IPS-18a (cell line): ENCODE measurements at regions not wholly inside any gene's neighbourhood (a gene's known extent, or its start where the extent isn't known, plus 50 kb on each side); places are given as distances from the start of the nearest gene placed in this dataset.

ENCODE experiments used
- H3K27ac ChIP-seq: one replicate; pipeline ENCODE4 v1.5.1; 2013; ENCODE audit warnings: low read length
- H3K27me3 ChIP-seq: one replicate; pipeline ENCODE4 v1.6.1; 2013; ENCODE audit warnings: mild to moderate bottlenecking, low read length; ENCODE audit not compliant: control insufficient read depth, insufficient read depth
- H3K36me3 ChIP-seq: one replicate; pipeline ENCODE4 v1.6.1; 2013; ENCODE audit warnings: low read depth, low read length; ENCODE audit not compliant: control insufficient read depth
- H3K4me1 ChIP-seq: one replicate; pipeline ENCODE4 v1.6.1; 2013; ENCODE audit warnings: low read depth, low read length; ENCODE audit not compliant: control insufficient read depth
- H3K4me3 ChIP-seq: one replicate; pipeline ENCODE4 v1.5.1; 2013; ENCODE audit warnings: low read length
- H3K9ac ChIP-seq: one replicate; pipeline ENCODE4 v1.6.1; 2013; ENCODE audit warnings: mild to moderate bottlenecking, low read length, moderate library complexity
- H3K9me3 ChIP-seq: one replicate; pipeline ENCODE4 v1.6.1; 2013; ENCODE audit warnings: low read depth, low read length; ENCODE audit not compliant: control insufficient read depth

DNA sequence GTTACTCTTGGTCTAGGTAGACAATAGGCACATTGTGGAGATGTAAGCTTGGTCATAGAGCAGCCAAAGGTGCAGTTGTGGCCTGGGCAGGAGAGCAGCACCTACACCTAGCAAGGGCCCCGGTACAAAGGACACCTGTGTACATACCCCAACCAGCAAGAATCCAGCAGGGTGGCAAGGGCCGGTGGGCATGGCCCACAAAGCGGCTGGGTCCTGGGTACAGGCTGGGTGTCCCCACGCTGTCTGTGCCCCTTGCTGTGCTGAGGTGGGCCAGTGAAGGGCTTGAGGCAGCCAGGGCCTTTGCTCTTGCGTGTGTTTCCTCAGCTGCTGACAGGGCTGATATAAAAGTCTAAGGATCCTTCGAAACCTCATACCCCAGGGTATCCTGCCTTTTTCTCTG lies 501.8 kb downstream of the EIPR1 start:
- Histone ChIP-seq H3K4me3 (no peak overlapping the region), H3K9me3 (peaks cover 13% of the 10 kb centered on the region), H3K27ac (no peak overlapping the region), H3K9ac (no peak overlapping the region), H3K4me1 (peaks cover 4% of the 10 kb centered on the region), H3K27me3 (no peaks in the 10 kb centered on the region), H3K36me3 (no peaks in the 10 kb centered on the region)

DNA sequence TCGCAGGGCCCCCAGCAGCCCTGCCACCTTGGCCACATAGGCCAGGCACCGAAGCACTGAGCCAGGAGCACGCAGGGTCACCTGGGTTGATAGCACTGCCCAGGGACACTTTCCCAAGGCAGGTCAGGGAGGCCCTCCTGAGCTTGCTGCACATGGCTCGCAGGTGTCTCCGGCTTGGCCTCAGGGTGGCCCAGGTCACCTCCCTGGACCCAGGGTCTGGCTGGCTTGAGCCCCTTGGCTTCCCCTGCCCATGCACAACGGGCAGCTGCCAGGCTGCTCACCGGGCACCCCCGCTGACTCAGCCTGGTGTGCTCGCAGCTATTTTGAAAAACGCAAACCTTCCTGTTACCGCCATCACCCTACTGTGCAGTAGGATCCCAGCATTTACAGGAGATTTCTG lies 502.3 kb downstream of the EIPR1 start:
- Histone ChIP-seq H3K27me3 (no peaks in the 10 kb centered on the region), H3K9ac (no peak overlapping the region), H3K4me3 (no peak overlapping the region), H3K4me1 (peaks cover 4% of the 10 kb centered on the region), H3K27ac (no peak overlapping the region), H3K9me3 (peaks cover 13% of the 10 kb centered on the region), H3K36me3 (no peaks in the 10 kb centered on the region)

GRCh38 chr2:2874805-2875204 lies 502.8 kb downstream of the EIPR1 start:
- no peaks in the 10 kb centered on the region for H3K27me3 ChIP-seq
- peaks cover 4% of the 10 kb centered on the region for H3K4me1 ChIP-seq
- no peaks in the 10 kb centered on the region for H3K36me3 ChIP-seq
- no peak overlapping the region for H3K27ac ChIP-seq
- no peak overlapping the region for H3K9ac ChIP-seq
- H3K4me3 ChIP-seq: no peak overlapping the region
- peaks cover 13% of the 10 kb centered on the region for H3K9me3 ChIP-seq

DNA sequence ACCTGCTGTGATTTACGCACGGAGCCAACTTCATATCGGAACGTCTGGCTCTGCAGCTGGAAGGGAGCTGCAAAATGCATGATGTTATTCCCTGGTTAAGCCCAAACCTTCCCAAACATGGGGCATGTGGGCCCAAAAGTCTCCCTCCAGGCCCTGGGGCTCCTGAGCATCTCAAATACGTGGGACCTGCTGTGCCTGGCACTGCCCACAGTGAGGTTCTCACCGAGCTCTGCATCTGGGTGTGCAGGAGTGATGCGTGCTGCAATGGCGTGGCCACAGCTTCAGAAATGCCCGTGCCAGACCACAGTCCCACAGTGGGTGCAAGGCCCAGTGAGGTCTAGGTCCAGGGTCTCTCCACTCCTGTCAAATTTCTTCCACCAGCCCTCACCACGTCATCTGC lies 503.3 kb downstream of the EIPR1 start:
- Histone ChIP-seq H3K36me3 (no peaks in the 10 kb centered on the region), H3K4me1 (peaks cover 4% of the 10 kb centered on the region), H3K27ac (no peak overlapping the region), H3K9me3 (peaks cover 13% of the 10 kb centered on the region), H3K4me3 (no peak overlapping the region), H3K27me3 (no peaks in the 10 kb centered on the region), H3K9ac (no peak overlapping the region)

GRCh38 chr2:2873450-2873811 lies 504.2 kb downstream of the EIPR1 start:
- Histone ChIP-seq H3K4me3 (no peak overlapping the region), H3K27me3 (no peaks in the 10 kb centered on the region), H3K9me3 (peaks cover 13% of the 10 kb centered on the region), H3K9ac (no peak overlapping the region), H3K4me1 (peaks cover 4% of the 10 kb centered on the region), H3K36me3 (no peaks in the 10 kb centered on the region), H3K27ac (no peak overlapping the region)

DNA sequence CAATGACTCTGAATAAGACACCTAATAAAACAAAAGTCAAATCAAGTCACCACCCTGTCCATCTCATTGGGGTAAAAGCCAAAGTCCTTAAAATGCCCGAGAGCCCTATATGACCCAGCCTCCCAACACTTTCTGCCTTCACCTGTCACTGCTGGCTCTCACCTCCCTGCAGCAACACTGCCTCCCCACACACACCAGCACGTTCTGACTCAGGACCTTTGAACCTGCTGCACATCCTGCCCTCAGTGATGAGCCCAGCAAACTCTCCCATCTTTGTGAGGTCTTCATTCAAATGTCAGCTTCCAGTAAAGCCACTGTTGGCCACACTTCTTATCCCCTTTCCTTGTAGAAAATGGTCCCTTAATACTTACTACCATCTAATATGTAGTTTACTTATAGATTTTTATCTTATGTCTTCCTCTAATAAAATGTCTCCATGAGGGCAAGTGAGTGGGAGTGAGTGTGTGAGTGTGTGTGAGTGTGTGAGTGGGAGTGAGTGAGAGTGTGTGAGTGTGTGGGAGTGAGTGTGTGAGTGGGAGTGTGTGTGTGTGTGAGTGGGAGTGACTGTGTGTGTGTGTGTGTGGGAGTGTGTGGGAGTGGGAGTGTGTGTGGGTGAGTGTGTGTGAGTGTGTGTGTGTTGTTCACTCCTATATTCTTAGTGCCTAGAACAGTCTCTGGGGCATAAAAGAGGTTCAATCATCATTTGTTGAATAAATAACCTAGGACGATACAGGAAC lies 504.7 kb downstream of the EIPR1 start:
- Histone ChIP-seq H3K9me3 (peaks cover 9% of the 10 kb centered on the region), H3K27ac (no peak overlapping the region), H3K9ac (no peak overlapping the region), H3K4me1 (peaks cover 4% of the 10 kb centered on the region), H3K4me3 (no peak overlapping the region), H3K27me3 (no peaks in the 10 kb centered on the region), H3K36me3 (no peaks in the 10 kb centered on the region)

- H3K9me3 ChIP-seq: peaks cover 3% of the 10 kb centered on the region
- H3K4me1 ChIP-seq: peaks cover 4% of the 10 kb centered on the region
- H3K27me3 ChIP-seq: no peaks in the 10 kb centered on the region
- H3K4me3 ChIP-seq: no peak overlapping the region
- no peaks in the 10 kb centered on the region for H3K36me3 ChIP-seq
- no peak overlapping the region for H3K9ac ChIP-seq
- H3K27ac ChIP-seq: no peak overlapping the region
These were observed 505.4 kb downstream of the EIPR1 start for GRCh38 chr2:2872309-2872617.

DNA sequence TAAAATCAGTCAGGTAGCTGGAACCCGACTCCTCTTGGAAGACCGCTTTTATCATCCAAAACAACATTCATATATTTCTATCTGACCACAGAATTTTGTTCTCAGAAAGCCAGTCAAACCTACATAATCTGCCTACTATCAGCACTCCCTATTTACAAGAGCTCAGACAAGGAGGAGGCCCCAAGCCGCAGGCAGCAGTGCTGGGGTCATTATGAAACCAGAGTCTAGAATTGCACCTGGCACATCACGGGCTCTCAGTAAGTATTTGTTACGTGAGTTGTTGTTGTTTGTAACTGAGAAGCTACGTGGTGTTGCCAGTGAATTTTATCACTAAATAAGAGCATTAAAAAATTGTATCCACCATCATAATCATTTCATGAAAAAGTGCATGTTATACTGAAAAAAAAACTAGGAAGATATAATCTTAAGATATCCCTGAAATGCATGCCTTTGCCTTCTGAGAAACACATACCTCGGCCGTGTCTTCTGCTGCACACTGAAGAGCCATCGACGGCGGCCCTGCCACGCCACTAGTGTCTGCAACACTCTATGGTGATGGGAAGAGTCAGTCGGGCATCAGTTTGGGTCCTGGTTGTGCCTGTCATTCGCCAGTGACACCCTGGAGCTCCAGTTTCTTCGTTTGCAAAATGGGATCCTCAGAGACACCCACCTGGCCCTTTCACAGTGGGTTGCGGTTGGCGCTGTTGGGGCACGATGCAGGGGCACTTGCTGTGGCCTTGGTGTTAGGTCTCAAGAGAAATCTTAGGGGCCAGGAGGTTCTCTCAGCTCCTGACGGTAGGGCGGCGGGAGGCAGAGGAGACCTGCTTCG lies 505.9 kb downstream of the EIPR1 start:
- no peak overlapping the region for H3K9ac ChIP-seq
- no peaks in the 10 kb centered on the region for H3K27me3 ChIP-seq
- H3K27ac ChIP-seq: no peak overlapping the region

DNA sequence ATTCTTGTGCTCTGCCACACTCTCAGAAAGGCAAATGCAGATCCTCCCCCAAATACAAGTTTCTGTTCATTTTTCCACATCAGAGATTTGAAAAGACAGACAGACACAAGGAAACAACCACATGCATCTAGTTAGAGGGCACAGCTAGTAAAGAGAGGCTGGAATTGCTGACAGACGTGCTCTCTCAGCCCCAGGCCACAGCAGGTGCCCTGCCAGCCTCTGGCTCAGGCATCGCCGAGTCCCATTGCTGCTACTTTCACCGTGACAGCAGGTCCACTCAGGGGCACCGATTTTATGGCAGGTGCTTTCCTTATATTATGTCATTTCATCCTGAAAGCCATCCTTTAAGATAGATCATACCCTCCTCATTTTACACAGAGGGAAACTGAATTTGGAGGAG lies 507.5 kb downstream of the EIPR1 start:
- Histone ChIP-seq H3K9ac (no peak overlapping the region), H3K4me3 (no peak overlapping the region), H3K27me3 (no peaks in the 10 kb centered on the region), H3K27ac (no peak overlapping the region), H3K9me3 (no peaks in the 10 kb centered on the region), H3K4me1 (no peaks in the 10 kb centered on the region), H3K36me3 (no peaks in the 10 kb centered on the region)

More for the DNA sequence above, 505.9 kb downstream of the EIPR1 start:
- peaks cover 4% of the 10 kb centered on the region for H3K4me1 ChIP-seq
- H3K36me3 ChIP-seq: no peaks in the 10 kb centered on the region
- no peak overlapping the region for H3K4me3 ChIP-seq
- H3K9me3 ChIP-seq: no peaks in the 10 kb centered on the region

DNA sequence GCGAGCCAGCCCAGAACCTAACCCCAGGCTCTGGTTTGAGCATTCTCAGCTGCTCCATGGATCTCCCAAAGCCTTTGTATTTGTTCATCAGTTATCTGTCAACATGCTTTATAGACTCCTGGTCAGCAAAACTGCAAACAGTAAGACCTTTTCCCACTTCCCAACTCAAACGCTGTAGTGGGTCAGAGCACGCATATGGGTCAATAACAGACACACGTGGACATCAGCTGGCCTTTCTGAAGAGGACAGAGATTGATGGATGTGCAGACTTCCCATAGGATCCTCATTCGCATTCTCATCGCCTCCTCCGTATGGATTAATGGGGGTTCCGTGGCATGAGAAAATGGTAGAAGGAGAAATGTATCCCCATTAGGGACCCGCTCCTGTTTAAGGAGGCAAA lies 508.1 kb downstream of the EIPR1 start:
- Histone ChIP-seq H3K27me3 (no peaks in the 10 kb centered on the region), H3K27ac (no peak overlapping the region), H3K9ac (no peak overlapping the region), H3K36me3 (no peaks in the 10 kb centered on the region), H3K9me3 (no peaks in the 10 kb centered on the region), H3K4me3 (no peak overlapping the region), H3K4me1 (no peaks in the 10 kb centered on the region)

- Histone ChIP-seq H3K4me3 (no peak overlapping the region), H3K27me3 (no peaks in the 10 kb centered on the region), H3K36me3 (no peaks in the 10 kb centered on the region), H3K9ac (no peak overlapping the region), H3K27ac (no peak overlapping the region), H3K4me1 (no peaks in the 10 kb centered on the region), H3K9me3 (no peaks in the 10 kb centered on the region)
These were observed 509.5 kb downstream of the EIPR1 start for GRCh38 chr2:2868085-2868484.
